Endothelial cell of umbilical vein (primary cell): ENCODE measurements at regions not wholly inside any gene's neighbourhood (a gene's known extent, or its start where the extent isn't known, plus 50 kb on each side); places are given as distances from the start of the nearest gene placed in this dataset.

Experiments
- EZH2 ChIP-seq: IDR thresholded peaks from 2 replicates; pipeline ENCODE4 v1.6.1; 2012; ENCODE audit warnings: borderline replicate concordance, low read depth, mild to moderate bottlenecking, moderate library complexity, low read length, inconsistent platforms; ENCODE audit not compliant: severe bottlenecking
- POLR2AphosphoS5 ChIP-seq: IDR thresholded peaks from 2 replicates; pipeline ENCODE4 v1.6.1; 2012; ENCODE audit warnings: low read depth, mild to moderate bottlenecking, control low read depth, low read length, moderate library complexity; ENCODE audit not compliant: insufficient read depth
- TF ChIP-seq, protein P1 (sequence below): IDR thresholded peaks from 2 replicates; pipeline ENCODE4 v1.6.1; 2011; ENCODE audit not compliant: insufficient read depth, insufficient read length

DNA sequence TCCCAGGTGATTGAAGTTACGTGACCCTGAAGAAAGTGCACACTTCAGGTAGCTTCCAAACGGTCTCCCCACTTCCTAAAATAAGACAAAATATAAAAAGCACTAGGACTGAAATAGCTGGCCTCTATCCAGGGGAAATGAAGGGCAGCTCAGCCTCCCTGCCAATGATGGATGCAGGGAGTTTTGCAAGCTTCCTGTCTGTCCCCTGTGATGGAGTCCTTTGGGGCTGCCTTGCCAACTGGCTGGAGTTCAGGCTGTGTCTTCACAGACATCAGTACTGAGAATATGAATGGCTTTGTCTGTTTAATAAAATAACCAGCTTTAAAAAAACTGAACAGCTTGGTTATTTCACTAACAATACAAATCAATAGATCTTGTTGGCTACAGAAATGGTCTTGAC is 101.4 kb upstream of the GPR12 start:
- no peak for TF ChIP-seq POLR2AphosphoS5
- TF ChIP-seq, protein P1, sequence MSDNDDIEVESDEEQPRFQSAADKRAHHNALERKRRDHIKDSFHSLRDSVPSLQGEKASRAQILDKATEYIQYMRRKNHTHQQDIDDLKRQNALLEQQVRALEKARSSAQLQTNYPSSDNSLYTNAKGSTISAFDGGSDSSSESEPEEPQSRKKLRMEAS = no peak
- TF ChIP-seq EZH2 = no peak
